ENCODE measurements at regions not wholly inside any gene's neighbourhood (a gene's known extent, or its start where the extent isn't known, plus 50 kb on each side); places are given as distances from the start of the nearest gene placed in this dataset.

- Histone ChIP-seq H3K79me2 (ENCODE audit: insufficient read depth, low read length) (no peaks in the 10 kb centered on the region), H3F3A (ENCODE audit: low read depth) (no peaks in the 10 kb centered on the region), H3K9me2 (replicated peaks; ENCODE audit: low read depth, low read length) (no peaks in the 10 kb centered on the region), H3K36me3 (ENCODE audit: insufficient read depth, low read length) (no peaks in the 10 kb centered on the region), H3K9me3 (ENCODE audit: insufficient read depth, low read depth, low read length) (no peaks in the 10 kb centered on the region), H3K27me3 (ENCODE audit: insufficient read depth, low read length, poor library complexity, severe bottlenecking) (no peaks in the 10 kb centered on the region), H2AFZ (ENCODE audit: low read length) (no peak overlapping the region), H4K20me1 (ENCODE audit: insufficient read depth, low read length, poor library complexity, severe bottlenecking) (no peaks in the 10 kb centered on the region), H3K4me3 (ENCODE audit: low read length, poor library complexity, severe bottlenecking) (no peak overlapping the region), H3K4me1 (ENCODE audit: insufficient read depth, low read length, poor library complexity, severe bottlenecking) (peaks cover 13% of the 10 kb centered on the region), H3K9ac (ENCODE audit: low read depth, low read length, poor library complexity, severe bottlenecking) (no peak overlapping the region), H3K4me2 (ENCODE audit: low read depth, low read length, poor library complexity, severe bottlenecking) (no peak overlapping the region)
- TF ChIP-seq CTCF (conservative IDR thresholded peaks at IDR 0.05; ENCODE audit: low read length) (no peak), EZH2phosphoT487 (IDR thresholded peaks at IDR 0.05; ENCODE audit: borderline replicate concordance) (no peak)
Observed at GRCh38 chr2:234670806-234671205, 173.9 kb upstream of the ARL4C start.

GRCh38 chr2:234670052-234670451 lies 173.2 kb upstream of the ARL4C start:
- no peaks in the 10 kb centered on the region for H3K27me3 ChIP-seq (ENCODE audit: insufficient read depth, low read length, poor library complexity, severe bottlenecking)
- H3K9ac ChIP-seq (ENCODE audit: low read depth, low read length, poor library complexity, severe bottlenecking) = no peak overlapping the region
- no peak for TF ChIP-seq EZH2phosphoT487 (IDR thresholded peaks at IDR 0.05; ENCODE audit: borderline replicate concordance)
- TF ChIP-seq CTCF (conservative IDR thresholded peaks at IDR 0.05; ENCODE audit: low read length) = no peak
- no peaks in the 10 kb centered on the region for H3K9me2 ChIP-seq (replicated peaks; ENCODE audit: low read depth, low read length)
- no peaks in the 10 kb centered on the region for H3F3A ChIP-seq (ENCODE audit: low read depth)
- peaks cover 13% of the 10 kb centered on the region for H3K4me1 ChIP-seq (ENCODE audit: insufficient read depth, low read length, poor library complexity, severe bottlenecking)
- no peaks in the 10 kb centered on the region for H3K36me3 ChIP-seq (ENCODE audit: insufficient read depth, low read length)
- H2AFZ ChIP-seq (ENCODE audit: low read length) = no peak overlapping the region
- no peaks in the 10 kb centered on the region for H3K9me3 ChIP-seq (ENCODE audit: insufficient read depth, low read depth, low read length)
- no peak overlapping the region for H3K4me3 ChIP-seq (ENCODE audit: low read length, poor library complexity, severe bottlenecking)
- H3K4me2 ChIP-seq (ENCODE audit: low read depth, low read length, poor library complexity, severe bottlenecking) = no peak overlapping the region
- no peaks in the 10 kb centered on the region for H4K20me1 ChIP-seq (ENCODE audit: insufficient read depth, low read length, poor library complexity, severe bottlenecking)
- no peaks in the 10 kb centered on the region for H3K79me2 ChIP-seq (ENCODE audit: insufficient read depth, low read length)

GRCh38 chr2:234669621-234670020 lies 172.7 kb upstream of the ARL4C start:
- no peak overlapping the region for H3K4me2 ChIP-seq (ENCODE audit: low read depth, low read length, poor library complexity, severe bottlenecking)
- H4K20me1 ChIP-seq (ENCODE audit: insufficient read depth, low read length, poor library complexity, severe bottlenecking) = no peaks in the 10 kb centered on the region
- H3K9me2 ChIP-seq (replicated peaks; ENCODE audit: low read depth, low read length) = no peaks in the 10 kb centered on the region
- H3K4me3 ChIP-seq (ENCODE audit: low read length, poor library complexity, severe bottlenecking) = no peak overlapping the region
- no peak overlapping the region for H3K9ac ChIP-seq (ENCODE audit: low read depth, low read length, poor library complexity, severe bottlenecking)
- H3K4me1 ChIP-seq (ENCODE audit: insufficient read depth, low read length, poor library complexity, severe bottlenecking) = peaks cover 13% of the 10 kb centered on the region
- no peaks in the 10 kb centered on the region for H3K79me2 ChIP-seq (ENCODE audit: insufficient read depth, low read length)
- no peaks in the 10 kb centered on the region for H3K9me3 ChIP-seq (ENCODE audit: insufficient read depth, low read depth, low read length)
- no peaks in the 10 kb centered on the region for H3K36me3 ChIP-seq (ENCODE audit: insufficient read depth, low read length)
- H2AFZ ChIP-seq (ENCODE audit: low read length) = no peak overlapping the region
- H3K27me3 ChIP-seq (ENCODE audit: insufficient read depth, low read length, poor library complexity, severe bottlenecking) = no peaks in the 10 kb centered on the region
- no peaks in the 10 kb centered on the region for H3F3A ChIP-seq (ENCODE audit: low read depth)
- TF ChIP-seq CTCF (conservative IDR thresholded peaks at IDR 0.05; ENCODE audit: low read length) = peak; percentile 51
- TF ChIP-seq EZH2phosphoT487 (IDR thresholded peaks at IDR 0.05; ENCODE audit: borderline replicate concordance) = no peak

All from Loucy (cell line).